KOPT-K1 (cell line): ENCODE measurements at regions not wholly inside any gene's neighbourhood (a gene's known extent, or its start where the extent isn't known, plus 50 kb on each side); places are given as distances from the start of the nearest gene placed in this dataset.

ENCODE experiments used
- H3K27ac ChIP-seq: fragments of 200-600 bp; sonication (generic); 2 replicates; pipeline ENCODE4 v1.5.1; 2016; ENCODE audit warnings: antibody characterized with exemption, mild to moderate bottlenecking, low read depth, low read length; ENCODE audit not compliant: poor library complexity, severe bottlenecking
- H3K36me3 ChIP-seq: fragments of 200-600 bp; sonication (generic); 2 replicates; pipeline ENCODE4 v1.5.1; 2017; ENCODE audit warnings: antibody characterized with exemption, mild to moderate bottlenecking, low read length, moderate library complexity; ENCODE audit not compliant: insufficient read depth
- H3K9me3 ChIP-seq: fragments of 200-600 bp; sonication (generic); 2 replicates; pipeline ENCODE4 v1.5.1; 2017; ENCODE audit warnings: antibody characterized with exemption, low read length, mild to moderate bottlenecking; ENCODE audit not compliant: insufficient read depth, poor library complexity, severe bottlenecking

GRCh38 chr3:71881041-71881440 is 96.1 kb upstream of the PROK2 start:
- H3K36me3 ChIP-seq, result no peaks in the 10 kb centered on the region
- no peaks in the 10 kb centered on the region for H3K9me3 ChIP-seq
- no peak overlapping the region for H3K27ac ChIP-seq

- Histone ChIP-seq H3K36me3 (no peaks in the 10 kb centered on the region), H3K27ac (no peak overlapping the region), H3K9me3 (no peaks in the 10 kb centered on the region)
Measured at GRCh38 chr3:71879089-71879488, 94.1 kb upstream of the PROK2 start.

GRCh38 chr3:71876135-71877105 is 91.5 kb upstream of the PROK2 start:
- Histone ChIP-seq H3K27ac (no peak overlapping the region), H3K9me3 (no peaks in the 10 kb centered on the region), H3K36me3 (no peaks in the 10 kb centered on the region)

- Histone ChIP-seq H3K9me3 (no peaks in the 10 kb centered on the region), H3K36me3 (no peaks in the 10 kb centered on the region), H3K27ac (no peak overlapping the region)
Measured at GRCh38 chr3:71875461-71875947, 90.6 kb upstream of the PROK2 start.

- Histone ChIP-seq H3K9me3 (no peaks in the 10 kb centered on the region), H3K36me3 (no peaks in the 10 kb centered on the region), H3K27ac (no peak overlapping the region)
Measured at GRCh38 chr3:71874618-71875017, 89.7 kb upstream of the PROK2 start.

GRCh38 chr3:71873093-71873611 is 88.2 kb upstream of the PROK2 start:
- H3K36me3 ChIP-seq, result no peaks in the 10 kb centered on the region
- no peaks in the 10 kb centered on the region for H3K9me3 ChIP-seq
- H3K27ac ChIP-seq, result no peak overlapping the region

GRCh38 chr3:71872256-71872655 is 87.3 kb upstream of the PROK2 start:
- Histone ChIP-seq H3K9me3 (no peaks in the 10 kb centered on the region), H3K27ac (no peak overlapping the region), H3K36me3 (no peaks in the 10 kb centered on the region)

- Histone ChIP-seq H3K36me3 (no peaks in the 10 kb centered on the region), H3K9me3 (no peaks in the 10 kb centered on the region), H3K27ac (no peak overlapping the region)
Measured at GRCh38 chr3:71870966-71871512, 86.1 kb upstream of the PROK2 start.

- H3K36me3 ChIP-seq, result no peaks in the 10 kb centered on the region
- no peak overlapping the region for H3K27ac ChIP-seq
- H3K9me3 ChIP-seq, result no peaks in the 10 kb centered on the region
Measured at GRCh38 chr3:71868876-71869275, 83.9 kb upstream of the PROK2 start.

GRCh38 chr3:71865727-71866126 is 80.8 kb upstream of the PROK2 start:
- H3K9me3 ChIP-seq, result peaks cover 7% of the 10 kb centered on the region
- H3K27ac ChIP-seq, result no peak overlapping the region
- no peaks in the 10 kb centered on the region for H3K36me3 ChIP-seq

- Histone ChIP-seq H3K9me3 (peaks cover 11% of the 10 kb centered on the region), H3K27ac (no peak overlapping the region), H3K36me3 (no peaks in the 10 kb centered on the region)
Measured at GRCh38 chr3:71863563-71864190, 78.7 kb upstream of the PROK2 start.

GRCh38 chr3:71862371-71863140 is 77.6 kb upstream of the PROK2 start:
- no peaks in the 10 kb centered on the region for H3K36me3 ChIP-seq
- H3K9me3 ChIP-seq, result peaks cover 11% of the 10 kb centered on the region
- H3K27ac ChIP-seq, result no peak overlapping the region

GRCh38 chr3:71859123-71859519 is 74.2 kb upstream of the PROK2 start:
- peaks cover 11% of the 10 kb centered on the region for H3K9me3 ChIP-seq
- H3K36me3 ChIP-seq, result no peaks in the 10 kb centered on the region
- H3K27ac ChIP-seq, result no peak overlapping the region

GRCh38 chr3:71858503-71859122 is 73.7 kb upstream of the PROK2 start:
- H3K27ac ChIP-seq, result no peak overlapping the region

More at GRCh38 chr3:71858503-71859122, 73.7 kb upstream of the PROK2 start:
- Histone ChIP-seq H3K36me3 (no peaks in the 10 kb centered on the region), H3K9me3 (peaks cover 11% of the 10 kb centered on the region)
